K562 (cell line): ENCODE measurements at regions not wholly inside any gene's neighbourhood (a gene's known extent, or its start where the extent isn't known, plus 50 kb on each side); places are given as distances from the start of the nearest gene placed in this dataset.

Source experiments
- ATAC-seq: fragments of 200-7000 bp; cut with Tn5 transposase; 3 replicates; pipeline ENCODE4 v1.9.1; 2020; ENCODE audit warnings: moderate library complexity
- BruUV-seq: library from RNA; stranded (reverse); fragments of 400-500 nt; replicated peaks from 2 replicates; lab custom pipeline; 2021; lab: Mats Ljungman, UMichigan
- CTCF ChIA-PET: fragments of 300-600 bp; formaldehyde crosslinking; extraction: SDS; loops from one replicate; lab custom pipeline; 2021; ENCODE audit warnings: low intra/inter-chr PET ratio; lab: Yijun Ruan, JAX
- POLR2A ChIA-PET: fragments of 300-600, 350-650 bp; sonication (Branson Sonifier 250); formaldehyde crosslinking; extraction: SDS; loops from one replicate; lab custom pipeline; 2021; ENCODE audit warnings: antibody characterized with exemption, inconsistent platforms; lab: Yijun Ruan, JAX
- DNase-seq, 4 experiments: peaks; one replicate each; pipeline versions ENCODE4 v3.0.0 to v3.0.0-alpha.2; 2011 to 2018; ENCODE audit warnings: low spot score in 3 of 4, mixed read lengths in 3 of 4; ENCODE audit errors: extremely low read depth in 1 of 4
- FAIRE-seq: peaks from 2 replicates; lab custom pipeline; 2011; peaks lifted over from hg19 to GRCh38; lab: Jason Lieb, UNC
- H2AFZ ChIP-seq: 2 replicates; pipeline ENCODE4 v1.6.0; 2011; ENCODE audit warnings: low read depth, low read length, control low read depth, inconsistent platforms
- H3K27ac ChIP-seq: fragments of 200-600 bp; 3 replicates; pipeline ENCODE4 v1.8.0; 2011; ENCODE audit warnings: low read depth, mild to moderate bottlenecking, control low read depth, inconsistent platforms, low read length, moderate library complexity, mixed read lengths; ENCODE audit errors: extremely low read depth
- H3K27me3 ChIP-seq, 2 experiments: fragments of 300-600 bp in 1 of 2; 2 replicates in 1 of 2; 3 replicates in 1 of 2; pipeline versions ENCODE4 v1.6.0 to v1.8.0; 2011; ENCODE audit warnings: inconsistent platforms in 2 of 2, low read length in 2 of 2, mild to moderate bottlenecking in 1 of 2, mixed read lengths in 1 of 2, moderate library complexity in 1 of 2; ENCODE audit not compliant: control insufficient read depth in 2 of 2, insufficient read depth in 2 of 2
- H3K36me3 ChIP-seq: fragments of 300-600 bp; 3 replicates; pipeline ENCODE4 v1.8.0; 2011; ENCODE audit warnings: mild to moderate bottlenecking, low read length, inconsistent platforms; ENCODE audit not compliant: control insufficient read depth, insufficient read depth
- H3K4me1 ChIP-seq, 2 experiments: fragments of 200-600 bp in 1 of 2; replicated peaks in 1 of 2; 2 replicates in 1 of 2; 3 replicates in 1 of 2; pipeline versions ENCODE4 v1.5.1 to v1.8.0; 2011; ENCODE audit warnings: inconsistent platforms in 2 of 2, low read length in 2 of 2, mild to moderate bottlenecking in 1 of 2, mixed read lengths in 1 of 2, moderate library complexity in 1 of 2; ENCODE audit not compliant: control insufficient read depth in 2 of 2, insufficient read depth in 2 of 2
- H3K4me2 ChIP-seq: 2 replicates; pipeline ENCODE4 v1.6.1; 2011; ENCODE audit warnings: low read length, control low read depth, inconsistent platforms, mixed read lengths; ENCODE audit not compliant: insufficient read depth
- H3K4me3 ChIP-seq: fragments of 200-600 bp; sonication (generic), shearing (Covaris generic); 2 replicates; pipeline ENCODE4 v1.5.1; 2016; ENCODE audit warnings: control low read depth, inconsistent platforms
- H3K79me2 ChIP-seq: fragments of 200-600 bp; 3 replicates; pipeline ENCODE4 v1.8.0; 2011; ENCODE audit warnings: low read length, inconsistent platforms; ENCODE audit not compliant: control insufficient read depth, insufficient read depth
- H3K9ac ChIP-seq, 2 experiments: 2 replicates each; pipeline versions ENCODE4 v1.6.0 to v1.6.1; 2011; ENCODE audit warnings: low read depth in 2 of 2, low read length in 2 of 2, control low read depth in 1 of 2, inconsistent platforms in 1 of 2, mild to moderate bottlenecking in 1 of 2, mixed read lengths in 1 of 2; ENCODE audit not compliant: insufficient read depth in 1 of 2
- H3K9me1 ChIP-seq: one replicate; pipeline ENCODE4 v1.6.0; 2011; ENCODE audit warnings: inconsistent platforms, mild to moderate bottlenecking, low read length, moderate library complexity; ENCODE audit not compliant: control insufficient read depth, insufficient read depth
- H3K9me3 ChIP-seq: replicated peaks from 2 replicates; pipeline ENCODE4 v1.5.1; 2011; ENCODE audit warnings: low read depth, low read length, inconsistent platforms; ENCODE audit not compliant: control insufficient read depth, insufficient read depth
- H4K20me1 ChIP-seq: replicated peaks from 2 replicates; pipeline ENCODE4 v1.6.1; 2011; ENCODE audit warnings: low read length, inconsistent platforms, mixed read lengths; ENCODE audit not compliant: control insufficient read depth, insufficient read depth
- CBX8 ChIP-seq: fragments of 200-600 bp; sonication (generic); IDR thresholded peaks from 2 replicates; pipeline ENCODE4 v1.6.1; 2012; ENCODE audit warnings: borderline replicate concordance, mixed run types, low read depth, mild to moderate bottlenecking, moderate library complexity, mixed read lengths, low read length, control low read depth, inconsistent platforms; ENCODE audit not compliant: poor library complexity, severe bottlenecking; ENCODE audit errors: extremely low read depth
- CTCF ChIP-seq, 3 experiments: IDR thresholded peaks in 2 of 3; conservative IDR thresholded peaks in 1 of 3; 2 replicates each; pipeline ENCODE4 v1.5.1; 2011 to 2012; ENCODE audit warnings: low read length in 3 of 3, mild to moderate bottlenecking in 3 of 3, control low read depth in 2 of 3, improper control_type of control experiment in 1 of 3, inconsistent platforms in 1 of 3, low read depth in 1 of 3, mixed read lengths in 1 of 3, moderate library complexity in 1 of 3; ENCODE audit not compliant: insufficient read depth in 2 of 3
- MAX ChIP-seq: sonication (generic); formaldehyde crosslinking; IDR thresholded peaks from 2 replicates; pipeline ENCODE4 v1.9.0; 2022; ENCODE audit warnings: mild to moderate bottlenecking, missing genetic modification reagents
- MTA2 ChIP-seq: fragments of 450-650 bp; IDR thresholded peaks from 2 replicates; pipeline ENCODE4 v1.6.1; 2016; ENCODE audit warnings: low read depth
- PHF8 ChIP-seq: fragments of 200-600 bp; sonication (generic); IDR thresholded peaks from 2 replicates; pipeline ENCODE4 v1.6.1; 2012; ENCODE audit warnings: mixed run types, mild to moderate bottlenecking, inconsistent platforms, low read length, moderate library complexity, borderline replicate concordance
- ZFP30 ChIP-seq: fragments of 250-450 bp; sonication (Bioruptor Pico); IDR thresholded peaks from 2 replicates; pipeline ENCODE4 v1.8.0; 2022; ENCODE audit warnings: moderate library complexity, mild to moderate bottlenecking, inconsistent platforms, borderline replicate concordance
- ZNF232 ChIP-seq: sonication (generic); formaldehyde crosslinking; IDR thresholded peaks from 2 replicates; pipeline ENCODE4 v1.8.0; 2022; ENCODE audit warnings: mild to moderate bottlenecking, missing genetic modification reagents
- ZNF239 ChIP-seq: fragments of 250-450 bp; sonication (Bioruptor Pico); IDR thresholded peaks from 2 replicates; pipeline ENCODE4 v1.4.0; 2020; ENCODE audit warnings: mild to moderate bottlenecking
- ZNF609 ChIP-seq: sonication (generic); formaldehyde crosslinking; IDR thresholded peaks from 2 replicates; pipeline ENCODE4 v1.8.1; 2023; ENCODE audit warnings: missing genetic modification reagents, mild to moderate bottlenecking, borderline replicate concordance
- in situ Hi-C: fragments of 300-500 bp; cut with MboI; formaldehyde crosslinking; loops from 4 replicates; pipeline ENCODE4 v1.15.0; 2018; ENCODE audit warnings: inconsistent platforms, mixed read lengths
- intact Hi-C: fragments of 100-400 bp; cut with micrococcal nuclease; formaldehyde crosslinking; loops from 2 replicates; pipeline ENCODE4 v1.14.2; 2022
- TF ChIP-seq, protein P1 (sequence below): fragments of 250-450 bp; sonication (Bioruptor Pico); IDR thresholded peaks from 2 replicates; pipeline ENCODE4 v1.4.0; 2020

DNA sequence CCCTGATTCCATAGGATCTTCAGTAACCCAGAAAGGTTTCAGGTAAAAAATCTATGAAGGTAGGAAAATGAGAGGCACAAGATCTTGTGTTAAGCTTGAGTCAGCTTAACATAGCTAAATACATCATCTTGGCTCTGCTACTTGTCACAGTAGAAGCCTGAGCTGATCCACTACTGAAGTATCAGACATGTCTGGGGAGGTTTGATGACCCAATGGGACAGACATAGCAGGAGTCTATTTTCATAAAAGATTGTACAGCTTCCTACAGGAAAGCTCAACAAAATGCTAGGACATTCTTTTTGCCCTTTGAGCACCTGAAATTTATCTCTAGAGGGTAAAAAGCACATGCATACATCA, 84.3 kb upstream of the FSHR start:
- Histone ChIP-seq H3K79me2 (no peaks in the 10 kb centered on the region), H3K4me1 (no peaks in the 10 kb centered on the region), H3K36me3 (no peaks in the 10 kb centered on the region), H4K20me1 (no peaks in the 10 kb centered on the region), H3K27ac (no peak overlapping the region), H3K9me1 (no peaks in the 10 kb centered on the region), H3K4me3 (no peak overlapping the region), H2AFZ (no peak overlapping the region), H3K27me3 (no peaks in the 10 kb centered on the region), H3K4me2 (no peak overlapping the region), H3K9me3 (no peaks in the 10 kb centered on the region; the same call in 1 of the 2 replicates), H3K9ac (no peak overlapping the region)
- CTCF ChIA-PET: no interaction called here
- no peak for FAIRE-seq
- DNase-seq: no peak
- no peak for ATAC-seq
- POLR2A ChIA-PET: no interaction called here
- in situ Hi-C loops (no loop called here), intact Hi-C loops (no loop called here)
- BruUV-seq: no TSS peak
- TF ChIP-seq PHF8 (no peak), MTA2 (no peak), CTCF (IDR thresholded peaks at IDR 0.05 in 2 of 3, conservative IDR thresholded peaks at IDR 0.05 in 1 of 3; ENCODE audit: insufficient read depth in 2 of 3, low read depth in 1 of 3, low read length in 3 of 3) (no peak), ZNF609 (CRISPR knock-in tag) (no peak), ZNF239 (CRISPR knock-in tag) (no peak), MAX (no peak), CBX8 (no peak), ZNF232 (CRISPR knock-in tag) (no peak), ZFP30 (CRISPR knock-in tag) (no peak)
- TF ChIP-seq, protein P1, sequence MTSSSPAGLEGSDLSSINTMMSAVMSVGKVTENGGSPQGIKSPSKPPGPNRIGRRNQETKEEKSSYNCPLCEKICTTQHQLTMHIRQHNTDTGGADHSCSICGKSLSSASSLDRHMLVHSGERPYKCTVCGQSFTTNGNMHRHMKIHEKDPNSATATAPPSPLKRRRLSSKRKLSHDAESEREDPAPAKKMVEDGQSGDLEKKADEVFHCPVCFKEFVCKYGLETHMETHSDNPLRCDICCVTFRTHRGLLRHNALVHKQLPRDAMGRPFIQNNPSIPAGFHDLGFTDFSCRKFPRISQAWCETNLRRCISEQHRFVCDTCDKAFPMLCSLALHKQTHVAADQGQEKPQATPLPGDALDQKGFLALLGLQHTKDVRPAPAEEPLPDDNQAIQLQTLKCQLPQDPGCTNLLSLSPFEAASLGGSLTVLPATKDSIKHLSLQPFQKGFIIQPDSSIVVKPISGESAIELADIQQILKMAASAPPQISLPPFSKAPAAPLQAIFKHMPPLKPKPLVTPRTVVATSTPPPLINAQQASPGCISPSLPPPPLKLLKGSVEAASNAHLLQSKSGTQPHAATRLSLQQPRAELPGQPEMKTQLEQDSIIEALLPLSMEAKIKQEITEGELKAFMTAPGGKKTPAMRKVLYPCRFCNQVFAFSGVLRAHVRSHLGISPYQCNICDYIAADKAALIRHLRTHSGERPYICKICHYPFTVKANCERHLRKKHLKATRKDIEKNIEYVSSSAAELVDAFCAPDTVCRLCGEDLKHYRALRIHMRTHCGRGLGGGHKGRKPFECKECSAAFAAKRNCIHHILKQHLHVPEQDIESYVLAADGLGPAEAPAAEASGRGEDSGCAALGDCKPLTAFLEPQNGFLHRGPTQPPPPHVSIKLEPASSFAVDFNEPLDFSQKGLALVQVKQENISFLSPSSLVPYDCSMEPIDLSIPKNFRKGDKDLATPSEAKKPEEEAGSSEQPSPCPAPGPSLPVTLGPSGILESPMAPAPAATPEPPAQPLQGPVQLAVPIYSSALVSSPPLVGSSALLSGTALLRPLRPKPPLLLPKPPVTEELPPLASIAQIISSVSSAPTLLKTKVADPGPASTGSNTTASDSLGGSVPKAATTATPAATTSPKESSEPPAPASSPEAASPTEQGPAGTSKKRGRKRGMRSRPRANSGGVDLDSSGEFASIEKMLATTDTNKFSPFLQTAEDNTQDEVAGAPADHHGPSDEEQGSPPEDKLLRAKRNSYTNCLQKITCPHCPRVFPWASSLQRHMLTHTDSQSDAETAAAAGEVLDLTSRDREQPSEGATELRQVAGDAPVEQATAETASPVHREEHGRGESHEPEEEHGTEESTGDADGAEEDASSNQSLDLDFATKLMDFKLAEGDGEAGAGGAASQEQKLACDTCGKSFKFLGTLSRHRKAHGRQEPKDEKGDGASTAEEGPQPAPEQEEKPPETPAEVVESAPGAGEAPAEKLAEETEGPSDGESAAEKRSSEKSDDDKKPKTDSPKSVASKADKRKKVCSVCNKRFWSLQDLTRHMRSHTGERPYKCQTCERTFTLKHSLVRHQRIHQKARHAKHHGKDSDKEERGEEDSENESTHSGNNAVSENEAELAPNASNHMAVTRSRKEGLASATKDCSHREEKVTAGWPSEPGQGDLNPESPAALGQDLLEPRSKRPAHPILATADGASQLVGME (CRISPR knock-in tag): no peak
